ENCODE measurements at regions not wholly inside any gene's neighbourhood (a gene's known extent, or its start where the extent isn't known, plus 50 kb on each side); places are given as distances from the start of the nearest gene placed in this dataset.

DNA sequence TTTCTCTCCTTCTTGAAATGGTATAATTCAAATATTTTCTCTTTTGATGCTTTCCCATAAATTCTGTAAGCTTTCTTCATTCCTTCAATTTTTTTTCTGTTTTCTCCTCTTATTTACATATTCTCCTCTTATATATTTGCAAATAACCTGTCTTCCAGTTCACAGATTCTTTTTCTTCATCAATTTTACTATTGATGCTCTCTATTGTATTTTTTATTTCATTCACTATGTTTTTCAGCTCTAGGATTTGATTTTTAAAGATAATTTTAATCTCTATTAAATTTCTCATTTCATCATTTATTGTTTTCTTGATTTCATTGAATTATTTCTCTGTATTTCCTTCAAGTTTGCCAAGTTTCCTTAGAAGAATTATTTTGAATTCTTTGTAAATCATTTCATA lies 54.0 kb upstream of the PRPS1L1 start:
- Mint-ChIP-seq H3K4me1 (peaks cover 3% of the 10 kb centered on the region), H3K36me3 (peaks cover 2% of the 10 kb centered on the region), H3K27me3 (ENCODE audit: insufficient read depth, low read depth) (peaks cover 8% of the 10 kb centered on the region), H3K27ac (no peak overlapping the region), H3K9me3 (peaks cover 27% of the 10 kb centered on the region), H3K4me3 (no peak overlapping the region)
- Histone ChIP-seq H3K9ac (no peak overlapping the region), H3K4me2 (no peak overlapping the region), H3F3A (ENCODE audit: low read depth) (peaks cover 8% of the 10 kb centered on the region), H3K4me1 (no peaks in the 10 kb centered on the region), H3K79me2 (ENCODE audit: low read depth) (no peaks in the 10 kb centered on the region), H2AFZ (replicated peaks) (no peak overlapping the region), H3K9me3 (ENCODE audit: low read depth) (no peaks in the 10 kb centered on the region), H3K27ac (no peak overlapping the region), H4K20me1 (ENCODE audit: low read depth) (no peaks in the 10 kb centered on the region), H3K27me3 (peaks cover 20% of the 10 kb centered on the region), H3K4me3 (no peak overlapping the region), H3K36me3 (no peaks in the 10 kb centered on the region)
- TF ChIP-seq EZH2 (IDR thresholded peaks at IDR 0.05) (no peak), EZH2phosphoT487 (IDR thresholded peaks at IDR 0.05) (no peak)
- TF ChIP-seq, protein P1, sequence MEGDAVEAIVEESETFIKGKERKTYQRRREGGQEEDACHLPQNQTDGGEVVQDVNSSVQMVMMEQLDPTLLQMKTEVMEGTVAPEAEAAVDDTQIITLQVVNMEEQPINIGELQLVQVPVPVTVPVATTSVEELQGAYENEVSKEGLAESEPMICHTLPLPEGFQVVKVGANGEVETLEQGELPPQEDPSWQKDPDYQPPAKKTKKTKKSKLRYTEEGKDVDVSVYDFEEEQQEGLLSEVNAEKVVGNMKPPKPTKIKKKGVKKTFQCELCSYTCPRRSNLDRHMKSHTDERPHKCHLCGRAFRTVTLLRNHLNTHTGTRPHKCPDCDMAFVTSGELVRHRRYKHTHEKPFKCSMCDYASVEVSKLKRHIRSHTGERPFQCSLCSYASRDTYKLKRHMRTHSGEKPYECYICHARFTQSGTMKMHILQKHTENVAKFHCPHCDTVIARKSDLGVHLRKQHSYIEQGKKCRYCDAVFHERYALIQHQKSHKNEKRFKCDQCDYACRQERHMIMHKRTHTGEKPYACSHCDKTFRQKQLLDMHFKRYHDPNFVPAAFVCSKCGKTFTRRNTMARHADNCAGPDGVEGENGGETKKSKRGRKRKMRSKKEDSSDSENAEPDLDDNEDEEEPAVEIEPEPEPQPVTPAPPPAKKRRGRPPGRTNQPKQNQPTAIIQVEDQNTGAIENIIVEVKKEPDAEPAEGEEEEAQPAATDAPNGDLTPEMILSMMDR (IDR thresholded peaks at IDR 0.05), result no peak
- DNase-seq (ENCODE audit: low spot score), result no peak

DNA sequence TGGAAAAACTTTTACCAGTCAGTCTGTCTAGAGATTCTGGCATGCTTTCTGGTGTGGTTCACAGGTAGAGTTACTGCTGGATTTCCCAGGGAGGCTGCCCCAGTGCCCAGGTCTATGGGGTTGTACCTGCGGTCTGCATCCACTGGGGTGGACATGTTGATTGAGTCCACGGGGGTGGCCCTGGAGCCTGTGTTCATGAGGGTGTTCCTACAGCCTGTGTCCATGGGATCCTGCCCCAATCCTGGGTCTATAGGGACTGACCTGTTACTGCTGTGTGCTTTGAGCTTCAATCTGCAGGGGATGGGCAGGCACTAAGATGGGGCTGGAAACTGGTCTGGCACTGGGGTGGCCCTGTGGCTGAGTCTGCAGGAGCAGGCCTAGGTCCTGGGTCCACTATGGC lies 54.5 kb upstream of the PRPS1L1 start:
- H3K4me3 ChIP-seq, result no peak overlapping the region

DNA sequence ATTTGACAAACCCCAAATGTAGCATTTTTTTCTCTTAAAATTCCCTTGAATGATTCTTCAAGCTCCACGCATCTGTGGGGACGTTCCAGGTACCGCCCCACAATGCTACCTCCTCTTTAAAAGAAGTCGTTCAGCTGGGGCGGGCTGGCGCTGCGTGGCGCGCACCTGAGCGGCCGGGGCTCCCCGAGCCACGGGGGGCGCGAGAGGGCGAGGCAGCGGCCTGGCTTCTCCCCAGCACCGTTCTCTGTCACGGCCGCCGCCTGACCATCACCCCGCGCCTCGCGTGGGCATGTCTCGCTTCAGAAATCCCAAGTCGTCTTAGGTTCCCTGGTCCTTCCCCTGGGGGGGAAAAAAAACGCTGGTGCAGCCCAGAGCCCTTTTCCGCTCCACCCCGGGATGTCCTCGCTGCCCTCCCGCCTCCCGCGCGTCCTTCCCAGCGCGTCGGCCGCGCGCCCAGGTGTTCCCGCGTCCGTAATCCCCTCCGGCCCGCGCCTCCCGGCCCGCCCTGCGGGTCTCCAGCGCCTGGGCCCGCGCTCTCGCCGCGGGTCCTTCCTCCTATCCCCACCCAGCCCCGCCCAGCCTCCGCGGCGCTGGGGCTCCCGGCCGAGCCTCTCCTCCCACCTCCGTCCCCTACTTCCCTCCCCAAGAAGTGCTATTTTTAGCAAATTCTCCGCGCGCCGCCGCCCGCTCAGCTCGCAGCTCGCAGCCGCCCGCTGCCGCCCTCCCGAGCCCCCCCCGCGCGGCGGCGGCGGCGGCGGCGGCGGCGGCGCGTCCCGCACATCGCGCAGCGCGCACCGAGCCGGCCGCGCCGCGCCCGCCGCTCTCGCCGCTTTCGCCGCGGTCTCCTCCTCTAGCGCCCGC lies 58.7 kb upstream of the PRPS1L1 start:
- Histone ChIP-seq H2AFZ (replicated peaks) (peak overlapping the region; percentile 98), H4K20me1 (ENCODE audit: low read depth) (peaks cover 3% of the 10 kb centered on the region), H3K79me2 (ENCODE audit: low read depth) (no peaks in the 10 kb centered on the region), H3K9me3 (ENCODE audit: low read depth) (no peaks in the 10 kb centered on the region), H3K27me3 (peaks cover 54% of the 10 kb centered on the region), H3F3A (ENCODE audit: low read depth) (peaks cover 23% of the 10 kb centered on the region), H3K4me1 (no peaks in the 10 kb centered on the region), H3K27ac (no peak overlapping the region), H3K9ac (no peak overlapping the region), H3K4me3 (peak overlapping the region; percentile 69), H3K4me2 (peak overlapping the region; percentile 96), H3K36me3 (no peaks in the 10 kb centered on the region)
- Mint-ChIP-seq H3K36me3 (peaks cover 2% of the 10 kb centered on the region), H3K9me3 (peaks cover 16% of the 10 kb centered on the region), H3K4me1 (peaks cover 13% of the 10 kb centered on the region), H3K27ac (no peak overlapping the region), H3K27me3 (ENCODE audit: insufficient read depth, low read depth) (peaks cover 18% of the 10 kb centered on the region), H3K4me3 (peak overlapping the region; percentile 90)
- TF ChIP-seq, protein P1 (IDR thresholded peaks at IDR 0.05), result no peak
- TF ChIP-seq EZH2phosphoT487 (IDR thresholded peaks at IDR 0.05) (peak; percentile 12), EZH2 (IDR thresholded peaks at IDR 0.05) (peak; percentile 38)
- DNase-seq (ENCODE audit: low spot score), result peak; percentile 80

More for the DNA sequence above, 54.5 kb upstream of the PRPS1L1 start:
- no peak overlapping the region for H3K9ac ChIP-seq
- H2AFZ ChIP-seq (replicated peaks), result no peak overlapping the region
- no peak overlapping the region for H3K27ac ChIP-seq
- H3K36me3 ChIP-seq, result no peaks in the 10 kb centered on the region
- H3K4me1 ChIP-seq, result no peaks in the 10 kb centered on the region
- DNase-seq (ENCODE audit: low spot score), result no peak
- no peaks in the 10 kb centered on the region for H3K9me3 ChIP-seq (ENCODE audit: low read depth)
- TF ChIP-seq EZH2 (IDR thresholded peaks at IDR 0.05), result no peak
- TF ChIP-seq EZH2phosphoT487 (IDR thresholded peaks at IDR 0.05), result no peak
- TF ChIP-seq, protein P1 (IDR thresholded peaks at IDR 0.05), result no peak
- no peak overlapping the region for H3K27ac Mint-ChIP-seq
- peaks cover 3% of the 10 kb centered on the region for H3K4me1 Mint-ChIP-seq
- H3K79me2 ChIP-seq (ENCODE audit: low read depth), result no peaks in the 10 kb centered on the region
- H3K27me3 Mint-ChIP-seq (ENCODE audit: insufficient read depth, low read depth), result peaks cover 9% of the 10 kb centered on the region
- H3K9me3 Mint-ChIP-seq, result peaks cover 27% of the 10 kb centered on the region
- peaks cover 11% of the 10 kb centered on the region for H3F3A ChIP-seq (ENCODE audit: low read depth)
- peaks cover 2% of the 10 kb centered on the region for H3K36me3 Mint-ChIP-seq
- H3K4me2 ChIP-seq, result no peak overlapping the region
- H3K4me3 Mint-ChIP-seq, result no peak overlapping the region
- H4K20me1 ChIP-seq (ENCODE audit: low read depth), result no peaks in the 10 kb centered on the region
- H3K27me3 ChIP-seq, result peaks cover 25% of the 10 kb centered on the region

All from neural progenitor cell (in vitro differentiated cells).